ENCODE measurements at regions not wholly inside any gene's neighbourhood (a gene's known extent, or its start where the extent isn't known, plus 50 kb on each side); places are given as distances from the start of the nearest gene placed in this dataset.

GRCh38 chr1:229106526-229107125 lies 164.3 kb upstream of the RAB4A start:
- TF ChIP-seq CTCF (conservative IDR thresholded peaks at IDR 0.05; ENCODE audit: low read depth, low read length) (no peak), EZH2 (IDR thresholded peaks at IDR 0.05; ENCODE audit: borderline replicate concordance, low read depth, low read length, poor library complexity, severe bottlenecking) (no peak)
